WI38 (cell line): ENCODE measurements at regions not wholly inside any gene's neighbourhood (a gene's known extent, or its start where the extent isn't known, plus 50 kb on each side); places are given as distances from the start of the nearest gene placed in this dataset.

Experiments
- H3K4me3 ChIP-seq: 2 replicates; pipeline ENCODE4 v1.5.1; 2011; ENCODE audit warnings: low read depth, mild to moderate bottlenecking, control low read depth, low read length
- TF ChIP-seq, protein P1 (sequence below): IDR thresholded peaks from 2 replicates; pipeline ENCODE4 v1.5.1; 2012; ENCODE audit warnings: low read depth, mild to moderate bottlenecking, control low read depth, low read length

- TF ChIP-seq, protein P1, sequence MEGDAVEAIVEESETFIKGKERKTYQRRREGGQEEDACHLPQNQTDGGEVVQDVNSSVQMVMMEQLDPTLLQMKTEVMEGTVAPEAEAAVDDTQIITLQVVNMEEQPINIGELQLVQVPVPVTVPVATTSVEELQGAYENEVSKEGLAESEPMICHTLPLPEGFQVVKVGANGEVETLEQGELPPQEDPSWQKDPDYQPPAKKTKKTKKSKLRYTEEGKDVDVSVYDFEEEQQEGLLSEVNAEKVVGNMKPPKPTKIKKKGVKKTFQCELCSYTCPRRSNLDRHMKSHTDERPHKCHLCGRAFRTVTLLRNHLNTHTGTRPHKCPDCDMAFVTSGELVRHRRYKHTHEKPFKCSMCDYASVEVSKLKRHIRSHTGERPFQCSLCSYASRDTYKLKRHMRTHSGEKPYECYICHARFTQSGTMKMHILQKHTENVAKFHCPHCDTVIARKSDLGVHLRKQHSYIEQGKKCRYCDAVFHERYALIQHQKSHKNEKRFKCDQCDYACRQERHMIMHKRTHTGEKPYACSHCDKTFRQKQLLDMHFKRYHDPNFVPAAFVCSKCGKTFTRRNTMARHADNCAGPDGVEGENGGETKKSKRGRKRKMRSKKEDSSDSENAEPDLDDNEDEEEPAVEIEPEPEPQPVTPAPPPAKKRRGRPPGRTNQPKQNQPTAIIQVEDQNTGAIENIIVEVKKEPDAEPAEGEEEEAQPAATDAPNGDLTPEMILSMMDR = no peak
Observed at GRCh38 chr12:61923152-61923551, 337.1 kb upstream of the USP15 start.

DNA sequence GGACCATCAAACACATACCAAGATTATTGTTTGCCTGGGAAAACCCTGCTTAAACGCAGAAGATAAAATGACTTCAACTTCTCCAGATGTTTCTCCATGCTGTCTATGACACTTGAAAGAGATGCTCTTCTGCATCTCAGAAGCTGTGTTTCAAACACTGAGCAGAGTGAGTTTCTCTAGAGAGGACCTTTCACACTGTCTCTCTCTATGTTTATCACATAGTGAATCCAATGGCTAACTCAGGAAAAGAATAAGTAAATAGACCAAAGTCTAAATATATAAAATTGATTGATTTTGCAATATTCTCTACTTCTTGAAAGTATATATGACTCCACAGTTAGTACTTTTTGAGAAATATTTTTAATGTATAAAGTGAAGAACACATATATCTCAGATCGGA lies 325.6 kb upstream of the USP15 start:
- no peak overlapping the region for H3K4me3 ChIP-seq
- TF ChIP-seq, protein P1 = no peak

More at GRCh38 chr12:61923152-61923551, 337.1 kb upstream of the USP15 start:
- H3K4me3 ChIP-seq = no peak overlapping the region

DNA sequence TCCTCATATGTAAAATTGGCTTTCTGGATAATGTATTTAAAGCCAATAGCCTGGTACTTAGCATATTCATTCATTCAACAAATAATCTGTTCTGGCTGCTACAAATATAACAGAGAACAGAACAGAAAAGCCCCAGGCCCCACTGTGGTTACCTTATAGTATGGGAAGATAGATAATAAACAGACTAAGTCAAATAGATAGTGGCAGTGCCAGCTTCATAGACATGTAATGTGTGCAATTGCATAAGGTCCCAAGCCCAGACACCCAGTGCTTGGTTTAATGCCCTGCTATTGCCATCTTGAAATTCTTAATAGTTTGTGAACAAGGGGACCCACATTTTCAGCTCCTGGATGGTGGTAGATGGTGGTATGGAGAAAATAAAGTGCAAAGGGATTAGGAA lies 320.2 kb upstream of the USP15 start:
- TF ChIP-seq, protein P1 = no peak
- H3K4me3 ChIP-seq = no peak overlapping the region

- no peak overlapping the region for H3K4me3 ChIP-seq
- TF ChIP-seq, protein P1 = no peak
Observed at GRCh38 chr12:61956545-61956944, 303.7 kb upstream of the USP15 start.

- TF ChIP-seq, protein P1 = no peak
- no peak overlapping the region for H3K4me3 ChIP-seq
Observed at GRCh38 chr12:61974461-61974860, 285.7 kb upstream of the USP15 start.

DNA sequence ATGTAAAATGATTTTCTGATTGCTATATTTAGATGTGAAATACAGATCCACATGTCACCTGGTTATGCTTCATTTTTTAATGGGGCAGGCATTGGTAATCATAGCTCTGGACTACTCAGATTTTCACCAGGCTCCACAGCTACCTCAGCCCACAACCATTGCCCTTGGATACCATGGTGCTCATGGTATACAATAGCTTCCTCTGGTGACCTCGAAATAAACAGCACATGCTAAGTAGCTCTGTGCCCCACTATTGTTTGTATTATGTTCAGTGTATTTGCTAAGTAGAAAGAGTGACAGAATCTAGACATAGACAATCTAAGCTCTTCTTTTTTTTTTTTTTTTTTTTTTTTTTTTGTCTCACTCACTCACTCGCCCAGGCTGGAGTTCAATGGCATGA lies 274.4 kb upstream of the USP15 start:
- H3K4me3 ChIP-seq = no peak overlapping the region
- TF ChIP-seq, protein P1 = no peak

DNA sequence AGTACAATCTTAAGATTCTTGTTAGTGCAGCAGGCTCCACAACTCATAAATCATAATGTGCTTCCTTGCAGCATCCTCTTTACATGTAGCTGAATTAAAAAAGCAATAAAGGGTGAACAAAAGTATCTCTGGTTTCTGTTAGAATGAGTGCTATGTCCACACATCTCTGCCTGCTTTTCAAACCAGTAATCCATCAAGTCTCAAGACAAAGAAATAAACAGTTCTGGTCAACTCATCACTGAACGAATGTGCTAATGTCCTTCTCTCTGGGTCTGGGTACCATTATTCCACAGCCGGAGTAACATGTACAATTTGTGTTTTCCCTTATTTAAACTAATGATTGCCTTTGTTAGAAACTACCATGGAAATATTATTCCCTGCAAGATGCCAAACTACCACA lies 273.0 kb upstream of the USP15 start:
- no peak overlapping the region for H3K4me3 ChIP-seq
- TF ChIP-seq, protein P1 = no peak
